HCEC 1CT (cell line): ENCODE measurements at regions not wholly inside any gene's neighbourhood (a gene's known extent, or its start where the extent isn't known, plus 50 kb on each side); places are given as distances from the start of the nearest gene placed in this dataset.
"Not testable (repeated sequence)": the region's sequence is repeated elsewhere in the genome, so short reads cannot be mapped to it uniquely, and the experiment has no call there.

Source experiments
- DNase-seq: peaks from one replicate; pipeline ENCODE4 v3.0.0-alpha.2; 2017

GRCh38 chr5:99879791-99880511, 655.2 kb upstream of the FAM174A start:
- no peak for DNase-seq

GRCh38 chr5:99878830-99879229, 656.3 kb upstream of the FAM174A start:
- no peak for DNase-seq

GRCh38 chr5:99866740-99867139, 668.4 kb upstream of the FAM174A start:
- DNase-seq = no peak

- no peak for DNase-seq
These were observed 670.0 kb upstream of the FAM174A start for GRCh38 chr5:99865159-99865558.

GRCh38 chr5:99835791-99836190, 699.4 kb upstream of the FAM174A start:
- no peak for DNase-seq

- no peak for DNase-seq
These were observed 708.0 kb upstream of the FAM174A start for GRCh38 chr5:99827136-99827535.

GRCh38 chr5:99817796-99818195, 717.4 kb upstream of the FAM174A start:
- DNase-seq = no peak

- no peak for DNase-seq
These were observed 720.7 kb upstream of the FAM174A start for GRCh38 chr5:99814321-99815063.

GRCh38 chr5:99808657-99809230, 726.4 kb upstream of the FAM174A start:
- no peak for DNase-seq

- DNase-seq = no peak
These were observed 727.8 kb upstream of the FAM174A start for GRCh38 chr5:99807346-99807745.

- no peak for DNase-seq
These were observed 740.1 kb upstream of the FAM174A start for GRCh38 chr5:99795031-99795430.

- no peak for DNase-seq
These were observed 746.7 kb upstream of the FAM174A start for GRCh38 chr5:99788482-99788881.

- DNase-seq = no peak
These were observed 760.0 kb upstream of the FAM174A start for GRCh38 chr5:99775189-99775588.

- no peak for DNase-seq
These were observed 761.9 kb upstream of the FAM174A start for GRCh38 chr5:99773290-99773689.

- no peak for DNase-seq
These were observed 763.9 kb upstream of the FAM174A start for GRCh38 chr5:99771296-99771695.

GRCh38 chr5:99765011-99765410, 770.2 kb upstream of the FAM174A start:
- DNase-seq = no peak

- no peak for DNase-seq
These were observed 772.0 kb upstream of the FAM174A start for GRCh38 chr5:99763021-99763774.

GRCh38 chr5:99747342-99747741, 787.8 kb upstream of the FAM174A start:
- no peak for DNase-seq

- not testable (repeated sequence) for DNase-seq
These were observed 802.0 kb upstream of the FAM174A start for GRCh38 chr5:99733146-99733545.

- DNase-seq = not testable (repeated sequence)
These were observed 801.8 kb upstream of the CHD1 start for GRCh38 chr5:99730653-99731052.

GRCh38 chr5:99724732-99725290, 796.0 kb upstream of the CHD1 start:
- no peak for DNase-seq

- no peak for DNase-seq
These were observed 792.7 kb upstream of the CHD1 start for GRCh38 chr5:99721506-99721905.

- DNase-seq = no peak
These were observed 787.1 kb upstream of the CHD1 start for GRCh38 chr5:99715921-99716320.
